ENCODE measurements at regions not wholly inside any gene's neighbourhood (a gene's known extent, or its start where the extent isn't known, plus 50 kb on each side); places are given as distances from the start of the nearest gene placed in this dataset.

DNA sequence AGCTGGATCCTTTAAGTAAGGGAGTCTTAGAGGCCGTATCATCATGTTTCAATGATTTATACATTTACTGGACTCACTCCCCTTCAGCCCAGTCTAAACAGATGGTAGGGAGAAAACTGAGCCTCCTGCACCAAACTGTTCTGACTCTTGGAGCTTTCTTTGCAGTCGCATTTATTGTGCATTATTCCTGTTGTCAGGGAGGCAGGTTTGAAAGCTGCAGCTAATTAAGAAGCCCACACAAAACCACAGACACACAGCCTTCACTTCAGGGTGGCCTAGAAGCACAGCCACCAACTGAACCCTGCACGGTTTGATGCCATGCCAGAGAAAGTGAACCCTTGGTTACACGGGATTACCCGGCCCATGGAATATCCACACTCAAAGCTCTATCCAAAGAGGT, 911.0 kb downstream of the UQCRFS1 start:
- no peak for TF ChIP-seq CTCF (IDR thresholded peaks at IDR 0.05)
- DNase-seq (no peak), ATAC-seq (no peak)
- H3K36me3 ChIP-seq, result no peaks in the 10 kb centered on the region
- H3K27ac ChIP-seq, result no peak overlapping the region
- peaks cover 0 to 8% of the 10 kb centered on the region in 2 donors for H3K27me3 ChIP-seq
- intact Hi-C loops (cut with DNase I), result no loop called here
- no peak overlapping the region for H3K4me3 ChIP-seq
- H3K4me1 ChIP-seq, result no peaks in the 10 kb centered on the region
- H3K9me3 ChIP-seq, result no peaks in the 10 kb centered on the region

- TF ChIP-seq CTCF (IDR thresholded peaks at IDR 0.05), result no peak
- H3K4me3 ChIP-seq, result no peak overlapping the region
- no peak overlapping the region for H3K27ac ChIP-seq
- peaks cover 0 to 8% of the 10 kb centered on the region in 2 donors for H3K27me3 ChIP-seq
- intact Hi-C loops (cut with DNase I), result no loop called here
- no peaks in the 10 kb centered on the region for H3K36me3 ChIP-seq
- no peaks in the 10 kb centered on the region for H3K9me3 ChIP-seq
- H3K4me1 ChIP-seq, result no peaks in the 10 kb centered on the region
- DNase-seq, result no peak
- ATAC-seq, result no peak
These were observed 911.5 kb downstream of the UQCRFS1 start for GRCh38 chr19:28301463-28301862.

GRCh38 chr19:28299649-28300048, 913.3 kb downstream of the UQCRFS1 start:
- Histone ChIP-seq H3K36me3 (no peaks in the 10 kb centered on the region), H3K27ac (no peak overlapping the region), H3K4me1 (no peaks in the 10 kb centered on the region), H3K9me3 (peaks cover 0 to 3% of the 10 kb centered on the region in 2 donors), H3K4me3 (no peak overlapping the region), H3K27me3 (peaks cover 0 to 8% of the 10 kb centered on the region in 2 donors)
- ATAC-seq (no peak), DNase-seq (no peak)
- intact Hi-C loops (cut with DNase I), result no loop called here
- no peak for TF ChIP-seq CTCF (IDR thresholded peaks at IDR 0.05)

- Histone ChIP-seq H3K9me3 (peaks cover 0 to 3% of the 10 kb centered on the region in 2 donors), H3K36me3 (no peaks in the 10 kb centered on the region), H3K27me3 (peaks cover 0 to 16% of the 10 kb centered on the region in 2 donors), H3K4me1 (no peaks in the 10 kb centered on the region), H3K4me3 (no peak overlapping the region), H3K27ac (no peak overlapping the region)
- DNase-seq (no peak), ATAC-seq (no peak)
- no peak for TF ChIP-seq CTCF (IDR thresholded peaks at IDR 0.05)
- intact Hi-C loops (cut with DNase I), result no loop called here
These were observed 915.3 kb downstream of the UQCRFS1 start for GRCh38 chr19:28297586-28298157.

- H3K4me1 ChIP-seq, result no peaks in the 10 kb centered on the region
- H3K27ac ChIP-seq, result no peak overlapping the region
- no peak for ATAC-seq
- no peaks in the 10 kb centered on the region for H3K36me3 ChIP-seq
- TF ChIP-seq CTCF (IDR thresholded peaks at IDR 0.05), result no peak
- H3K27me3 ChIP-seq, result peaks cover 0 to 19% of the 10 kb centered on the region in 2 donors
- DNase-seq, result no peak
- H3K4me3 ChIP-seq, result no peak overlapping the region
- intact Hi-C loops (cut with DNase I), result no loop called here
- peaks cover 0 to 3% of the 10 kb centered on the region in 2 donors for H3K9me3 ChIP-seq
These were observed 915.9 kb downstream of the UQCRFS1 start for GRCh38 chr19:28297036-28297435.

All from left lung (tissue), 4 donors.